ENCODE measurements at regions not wholly inside any gene's neighbourhood (a gene's known extent, or its start where the extent isn't known, plus 50 kb on each side); places are given as distances from the start of the nearest gene placed in this dataset.
A peak's percentile ranks its signal among the peaks of the same experiment; 100 is the strongest.

- DNase-seq: peak; percentile 63 to 68
These were observed 82.2 kb upstream of the PCDH18 start for GRCh38 chr4:137614491-137614890.

- no peak for DNase-seq
These were observed 79.9 kb upstream of the PCDH18 start for GRCh38 chr4:137611998-137612700.

- DNase-seq: peak in 1 of 2 experiments; percentile 15
These were observed 78.7 kb upstream of the PCDH18 start for GRCh38 chr4:137610960-137611359.

GRCh38 chr4:137609718-137610430, 77.6 kb upstream of the PCDH18 start:
- no peak for DNase-seq

- no peak for DNase-seq
These were observed 75.8 kb upstream of the PCDH18 start for GRCh38 chr4:137608085-137608484.

GRCh38 chr4:137602436-137602835, 70.1 kb upstream of the PCDH18 start:
- no peak for DNase-seq

- DNase-seq: no peak
These were observed 69.6 kb upstream of the PCDH18 start for GRCh38 chr4:137601934-137602333.

- DNase-seq: no peak
These were observed 67.4 kb upstream of the PCDH18 start for GRCh38 chr4:137599734-137600133.

GRCh38 chr4:137597752-137598430, 65.6 kb upstream of the PCDH18 start:
- no peak for DNase-seq

GRCh38 chr4:137587796-137588195, 55.5 kb upstream of the PCDH18 start:
- no peak for DNase-seq

- no peak for DNase-seq
These were observed 51.4 kb upstream of the PCDH18 start for GRCh38 chr4:137583671-137584070.
